K562 (cell line): ENCODE measurements at regions not wholly inside any gene's neighbourhood (a gene's known extent, or its start where the extent isn't known, plus 50 kb on each side); places are given as distances from the start of the nearest gene placed in this dataset.

ENCODE experiments used
- ATAC-seq: fragments of 200-7000 bp; cut with Tn5 transposase; 3 replicates; pipeline ENCODE4 v1.9.1; 2020; ENCODE audit warnings: moderate library complexity
- BruUV-seq: library from RNA; stranded (reverse); fragments of 400-500 nt; replicated peaks from 2 replicates; lab custom pipeline; 2021; lab: Mats Ljungman, UMichigan
- CTCF ChIA-PET: fragments of 300-600 bp; formaldehyde crosslinking; extraction: SDS; loops from one replicate; lab custom pipeline; 2021; ENCODE audit warnings: low intra/inter-chr PET ratio; lab: Yijun Ruan, JAX
- POLR2A ChIA-PET: fragments of 300-600, 350-650 bp; sonication (Branson Sonifier 250); formaldehyde crosslinking; extraction: SDS; loops from one replicate; lab custom pipeline; 2021; ENCODE audit warnings: antibody characterized with exemption, inconsistent platforms; lab: Yijun Ruan, JAX
- DNase-seq, 4 experiments: peaks; one replicate each; pipeline versions ENCODE4 v3.0.0 to v3.0.0-alpha.2; 2011 to 2018; ENCODE audit warnings: low spot score in 3 of 4, mixed read lengths in 3 of 4; ENCODE audit errors: extremely low read depth in 1 of 4
- FAIRE-seq: peaks from 2 replicates; lab custom pipeline; 2011; peaks lifted over from hg19 to GRCh38; lab: Jason Lieb, UNC
- H2AFZ ChIP-seq: 2 replicates; pipeline ENCODE4 v1.6.0; 2011; ENCODE audit warnings: low read depth, low read length, control low read depth, inconsistent platforms
- H3K27ac ChIP-seq: fragments of 200-600 bp; 3 replicates; pipeline ENCODE4 v1.8.0; 2011; ENCODE audit warnings: low read depth, mild to moderate bottlenecking, control low read depth, inconsistent platforms, low read length, moderate library complexity, mixed read lengths; ENCODE audit errors: extremely low read depth
- H3K27me3 ChIP-seq, 2 experiments: fragments of 300-600 bp in 1 of 2; 2 replicates in 1 of 2; 3 replicates in 1 of 2; pipeline versions ENCODE4 v1.6.0 to v1.8.0; 2011; ENCODE audit warnings: inconsistent platforms in 2 of 2, low read length in 2 of 2, mild to moderate bottlenecking in 1 of 2, mixed read lengths in 1 of 2, moderate library complexity in 1 of 2; ENCODE audit not compliant: control insufficient read depth in 2 of 2, insufficient read depth in 2 of 2
- H3K36me3 ChIP-seq: fragments of 300-600 bp; 3 replicates; pipeline ENCODE4 v1.8.0; 2011; ENCODE audit warnings: mild to moderate bottlenecking, low read length, inconsistent platforms; ENCODE audit not compliant: control insufficient read depth, insufficient read depth
- H3K4me1 ChIP-seq, 2 experiments: fragments of 200-600 bp in 1 of 2; replicated peaks in 1 of 2; 2 replicates in 1 of 2; 3 replicates in 1 of 2; pipeline versions ENCODE4 v1.5.1 to v1.8.0; 2011; ENCODE audit warnings: inconsistent platforms in 2 of 2, low read length in 2 of 2, mild to moderate bottlenecking in 1 of 2, mixed read lengths in 1 of 2, moderate library complexity in 1 of 2; ENCODE audit not compliant: control insufficient read depth in 2 of 2, insufficient read depth in 2 of 2
- H3K4me2 ChIP-seq: 2 replicates; pipeline ENCODE4 v1.6.1; 2011; ENCODE audit warnings: low read length, control low read depth, inconsistent platforms, mixed read lengths; ENCODE audit not compliant: insufficient read depth
- H3K4me3 ChIP-seq: fragments of 200-600 bp; sonication (generic), shearing (Covaris generic); 2 replicates; pipeline ENCODE4 v1.5.1; 2016; ENCODE audit warnings: control low read depth, inconsistent platforms
- H3K79me2 ChIP-seq: fragments of 200-600 bp; 3 replicates; pipeline ENCODE4 v1.8.0; 2011; ENCODE audit warnings: low read length, inconsistent platforms; ENCODE audit not compliant: control insufficient read depth, insufficient read depth
- H3K9ac ChIP-seq, 2 experiments: 2 replicates each; pipeline versions ENCODE4 v1.6.0 to v1.6.1; 2011; ENCODE audit warnings: low read depth in 2 of 2, low read length in 2 of 2, control low read depth in 1 of 2, inconsistent platforms in 1 of 2, mild to moderate bottlenecking in 1 of 2, mixed read lengths in 1 of 2; ENCODE audit not compliant: insufficient read depth in 1 of 2
- H3K9me1 ChIP-seq: one replicate; pipeline ENCODE4 v1.6.0; 2011; ENCODE audit warnings: inconsistent platforms, mild to moderate bottlenecking, low read length, moderate library complexity; ENCODE audit not compliant: control insufficient read depth, insufficient read depth
- H3K9me3 ChIP-seq: replicated peaks from 2 replicates; pipeline ENCODE4 v1.5.1; 2011; ENCODE audit warnings: low read depth, low read length, inconsistent platforms; ENCODE audit not compliant: control insufficient read depth, insufficient read depth
- H4K20me1 ChIP-seq: replicated peaks from 2 replicates; pipeline ENCODE4 v1.6.1; 2011; ENCODE audit warnings: low read length, inconsistent platforms, mixed read lengths; ENCODE audit not compliant: control insufficient read depth, insufficient read depth
- CHD1 ChIP-seq: fragments of 200-600 bp; sonication (generic); IDR thresholded peaks from one replicate; pipeline ENCODE4 v1.6.1; 2012; ENCODE audit warnings: mild to moderate bottlenecking, moderate library complexity, low read length, inconsistent platforms
- CTCF ChIP-seq, 3 experiments: IDR thresholded peaks in 2 of 3; conservative IDR thresholded peaks in 1 of 3; 2 replicates each; pipeline ENCODE4 v1.5.1; 2011 to 2012; ENCODE audit warnings: low read length in 3 of 3, mild to moderate bottlenecking in 3 of 3, control low read depth in 2 of 3, improper control_type of control experiment in 1 of 3, inconsistent platforms in 1 of 3, low read depth in 1 of 3, mixed read lengths in 1 of 3, moderate library complexity in 1 of 3; ENCODE audit not compliant: insufficient read depth in 2 of 3
- ELK1 ChIP-seq: sonication (generic); formaldehyde crosslinking; IDR thresholded peaks from 2 replicates; pipeline ENCODE4 v1.8.1; 2022; ENCODE audit warnings: missing genetic modification reagents
- LARP7 ChIP-seq: fragments of 450-650 bp; IDR thresholded peaks from 2 replicates; pipeline ENCODE4 v1.6.1; 2016
- MYC ChIP-seq, 2 experiments: fragments of 250-450 bp in 1 of 2; sonication (Bioruptor Pico) in 1 of 2; IDR thresholded peaks; 2 replicates each; pipeline versions ENCODE4 v1.5.1 to v1.6.1; 2012 to 2021; ENCODE audit warnings: low read depth in 2 of 2, borderline replicate concordance in 1 of 2, improper control_type of control experiment in 1 of 2, low read length in 1 of 2, mild to moderate bottlenecking in 1 of 2, moderate library complexity in 1 of 2
- NFE2 ChIP-seq: IDR thresholded peaks from 2 replicates; pipeline ENCODE4 v1.6.1; 2014; ENCODE audit warnings: antibody characterized with exemption, low read depth
- PHB2 ChIP-seq: fragments of 450-650 bp; IDR thresholded peaks from 2 replicates; pipeline ENCODE4 v1.6.1; 2017; ENCODE audit warnings: low read depth
- YY1 ChIP-seq, 3 experiments: IDR thresholded peaks; 2 replicates each; pipeline ENCODE4 v1.6.1; 2011; ENCODE audit warnings: low read length in 2 of 3, mild to moderate bottlenecking in 2 of 3, moderate library complexity in 2 of 3, borderline replicate concordance in 1 of 3, control low read depth in 1 of 3, low read depth in 1 of 3; ENCODE audit not compliant: insufficient read depth in 3 of 3, insufficient replicate concordance in 2 of 3, control insufficient read depth in 1 of 3, insufficient read length in 1 of 3; ENCODE audit errors: extremely low read depth in 1 of 3
- ZNF589 ChIP-seq: fragments of 200-800 bp; sonication (Bioruptor generic); IDR thresholded peaks from 2 replicates; pipeline ENCODE4 v1.6.1; 2016; ENCODE audit warnings: low read depth, missing genetic modification characterization, missing compliant biosample characterization
- ZNF699 ChIP-seq: fragments of 250-450 bp; sonication (Bioruptor Pico); IDR thresholded peaks from 2 replicates; pipeline ENCODE4 v1.8.0; 2021; ENCODE audit warnings: mild to moderate bottlenecking, moderate library complexity; ENCODE audit not compliant: insufficient replicate concordance
- WGBS: fragments of 100-300 bp; shearing (Covaris generic); methylation state at CpG from one replicate; pipeline ENCODE4 v1.1.6; 2016; ENCODE audit warnings: low coverage, mixed read lengths; ENCODE audit not compliant: insufficient coverage; ENCODE audit errors: missing lambda C conversion rate; 5-methylcytosine and 5-hydroxymethylcytosine counted together
- in situ Hi-C: fragments of 300-500 bp; cut with MboI; formaldehyde crosslinking; loops from 4 replicates; pipeline ENCODE4 v1.15.0; 2018; ENCODE audit warnings: inconsistent platforms, mixed read lengths
- intact Hi-C: fragments of 100-400 bp; cut with micrococcal nuclease; formaldehyde crosslinking; loops from 2 replicates; pipeline ENCODE4 v1.14.2; 2022
- TF ChIP-seq, protein P1 (sequence below): sonication (generic); formaldehyde crosslinking; IDR thresholded peaks from 2 replicates; pipeline ENCODE4 v1.5.0; 2020; ENCODE audit warnings: missing genetic modification reagents
- TF ChIP-seq, protein P2 (sequence below): fragments of 450-650 bp; IDR thresholded peaks from 2 replicates; pipeline ENCODE4 v1.7.0; 2016; ENCODE audit warnings: borderline replicate concordance

GRCh38 chr6:93496548-93496947, 77.2 kb upstream of the EPHA7 start:
- TF ChIP-seq CTCF (IDR thresholded peaks at IDR 0.05 in 2 of 3, conservative IDR thresholded peaks at IDR 0.05 in 1 of 3; ENCODE audit: insufficient read depth in 2 of 3, low read depth in 1 of 3, low read length in 3 of 3) (no peak), LARP7 (no peak), ZNF589 (CRISPR knock-in tag) (no peak), MYC (IDR thresholded peaks at IDR 0.05; ENCODE audit: low read depth, low read length) (no peak), MYC (CRISPR knock-in tag; IDR thresholded peaks at IDR 0.05; ENCODE audit: borderline replicate concordance, low read depth) (no peak), ELK1 (CRISPR knock-in tag) (no peak), PHB2 (no peak), CHD1 (no peak), YY1 (IDR thresholded peaks at IDR 0.05; ENCODE audit: borderline replicate concordance in 1 of 3, control insufficient read depth in 1 of 3, extremely low read depth in 1 of 3, insufficient read depth in 3 of 3, insufficient read length in 1 of 3, insufficient replicate concordance in 2 of 3, low read depth in 1 of 3, low read length in 2 of 3) (no peak), NFE2 (no peak), ZNF699 (CRISPR knock-in tag) (no peak)
- TF ChIP-seq, protein P1, sequence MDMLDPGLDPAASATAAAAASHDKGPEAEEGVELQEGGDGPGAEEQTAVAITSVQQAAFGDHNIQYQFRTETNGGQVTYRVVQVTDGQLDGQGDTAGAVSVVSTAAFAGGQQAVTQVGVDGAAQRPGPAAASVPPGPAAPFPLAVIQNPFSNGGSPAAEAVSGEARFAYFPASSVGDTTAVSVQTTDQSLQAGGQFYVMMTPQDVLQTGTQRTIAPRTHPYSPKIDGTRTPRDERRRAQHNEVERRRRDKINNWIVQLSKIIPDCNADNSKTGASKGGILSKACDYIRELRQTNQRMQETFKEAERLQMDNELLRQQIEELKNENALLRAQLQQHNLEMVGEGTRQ (CRISPR knock-in tag) = no peak
- TF ChIP-seq, protein P2, sequence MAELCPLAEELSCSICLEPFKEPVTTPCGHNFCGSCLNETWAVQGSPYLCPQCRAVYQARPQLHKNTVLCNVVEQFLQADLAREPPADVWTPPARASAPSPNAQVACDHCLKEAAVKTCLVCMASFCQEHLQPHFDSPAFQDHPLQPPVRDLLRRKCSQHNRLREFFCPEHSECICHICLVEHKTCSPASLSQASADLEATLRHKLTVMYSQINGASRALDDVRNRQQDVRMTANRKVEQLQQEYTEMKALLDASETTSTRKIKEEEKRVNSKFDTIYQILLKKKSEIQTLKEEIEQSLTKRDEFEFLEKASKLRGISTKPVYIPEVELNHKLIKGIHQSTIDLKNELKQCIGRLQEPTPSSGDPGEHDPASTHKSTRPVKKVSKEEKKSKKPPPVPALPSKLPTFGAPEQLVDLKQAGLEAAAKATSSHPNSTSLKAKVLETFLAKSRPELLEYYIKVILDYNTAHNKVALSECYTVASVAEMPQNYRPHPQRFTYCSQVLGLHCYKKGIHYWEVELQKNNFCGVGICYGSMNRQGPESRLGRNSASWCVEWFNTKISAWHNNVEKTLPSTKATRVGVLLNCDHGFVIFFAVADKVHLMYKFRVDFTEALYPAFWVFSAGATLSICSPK = no peak
- ATAC-seq (no peak), DNase-seq (no peak), FAIRE-seq (no peak)
- Histone ChIP-seq H2AFZ (no peak overlapping the region), H3K27me3 (no peaks in the 10 kb centered on the region), H3K79me2 (no peaks in the 10 kb centered on the region), H3K4me1 (no peaks in the 10 kb centered on the region), H3K4me2 (no peak overlapping the region), H3K36me3 (no peaks in the 10 kb centered on the region), H3K9ac (no peak overlapping the region), H3K27ac (no peak overlapping the region), H3K4me3 (no peak overlapping the region), H3K9me3 (0 out of 2 replicates have a peak, but pooled peaks cover 1% of the 10 kb centered on the region), H4K20me1 (no peaks in the 10 kb centered on the region), H3K9me1 (no peaks in the 10 kb centered on the region)
- WGBS = 0% methylated on average over 2 of the region's 2 CpGs
- intact Hi-C loops (no loop called here), in situ Hi-C loops (no loop called here)
- BruUV-seq = no TSS peak
- ChIA-PET CTCF (no interaction called here), POLR2A (no interaction called here)
